PC-9 (cell line): ENCODE measurements at regions not wholly inside any gene's neighbourhood (a gene's known extent, or its start where the extent isn't known, plus 50 kb on each side); places are given as distances from the start of the nearest gene placed in this dataset.

Source experiments
- CTCF ChIP-seq: fragments of 200-600 bp; sonication (generic); conservative IDR thresholded peaks from 2 replicates; pipeline ENCODE4 v1.6.1; 2017; ENCODE audit warnings: mixed run types, antibody characterized with exemption, mild to moderate bottlenecking, moderate library complexity
- EZH2 ChIP-seq: fragments of 200-600 bp; sonication (generic); IDR thresholded peaks from 2 replicates; pipeline ENCODE4 v1.8.0; 2017; ENCODE audit warnings: antibody characterized with exemption, low read depth

- TF ChIP-seq CTCF (no peak), EZH2 (no peak)
Observed at GRCh38 chr18:29169599-29169998, 992.7 kb upstream of the CDH2 start.
